HepG2 (cell line): ENCODE measurements at regions not wholly inside any gene's neighbourhood (a gene's known extent, or its start where the extent isn't known, plus 50 kb on each side); places are given as distances from the start of the nearest gene placed in this dataset.
A peak's percentile ranks its signal among the peaks of the same experiment; 100 is the strongest.

Source experiments
- ATAC-seq: fragments of 200-7000 bp; cut with Tn5 transposase; 3 replicates; pipeline ENCODE4 v1.9.1; 2020; ENCODE audit warnings: mild to moderate bottlenecking, moderate library complexity
- BruUV-seq: library from RNA; stranded (reverse); fragments of 400-500 nt; replicated peaks from 2 replicates; lab custom pipeline; 2021; lab: Mats Ljungman, UMichigan
- CTCF ChIA-PET: fragments of 300-600 bp; formaldehyde crosslinking; extraction: SDS; loops from one replicate; lab custom pipeline; 2021; ENCODE audit warnings: low total read pairs, inconsistent platforms, low intra/inter-chr PET ratio; lab: Yijun Ruan, JAX
- POLR2A ChIA-PET: fragments of 350-600 bp; sonication (Branson Sonifier 250); formaldehyde crosslinking; loops from one replicate; lab custom pipeline; 2020; ENCODE audit warnings: antibody characterized with exemption, inconsistent platforms; lab: Yijun Ruan, JAX
- DNase-seq: peaks from one replicate; pipeline ENCODE4 v3.0.0-alpha.2; 2015; ENCODE audit warnings: low spot score
- FAIRE-seq: peaks from 3 replicates; lab custom pipeline; 2011; peaks lifted over from hg19 to GRCh38; lab: Jason Lieb, UNC
- H2AFZ ChIP-seq: one replicate; pipeline ENCODE4 v1.6.1; 2011; ENCODE audit warnings: low read length, inconsistent platforms
- H3K27ac ChIP-seq: fragments of 300-600 bp; 3 replicates; pipeline ENCODE4 v1.8.0; 2011; ENCODE audit warnings: mixed run types, mild to moderate bottlenecking, mixed read lengths, low read length, inconsistent platforms; ENCODE audit not compliant: insufficient read depth; ENCODE audit errors: extremely low read length
- H3K27me3 ChIP-seq, 2 experiments: fragments of 200-600 bp in 1 of 2; 2 replicates in 1 of 2; 3 replicates in 1 of 2; pipeline versions ENCODE4 v1.6.0 to v1.8.0; 2011; ENCODE audit warnings: low read length in 2 of 2, mild to moderate bottlenecking in 2 of 2, moderate library complexity in 2 of 2, inconsistent platforms in 1 of 2; ENCODE audit not compliant: insufficient read depth in 2 of 2, control insufficient read depth in 1 of 2
- H3K36me3 ChIP-seq, 2 experiments: fragments of 200-600 bp in 1 of 2; replicated peaks in 1 of 2; 2 replicates in 1 of 2; 3 replicates in 1 of 2; pipeline versions ENCODE4 v1.5.1 to v1.8.0; 2011; ENCODE audit warnings: low read length in 2 of 2, inconsistent platforms in 1 of 2; ENCODE audit not compliant: insufficient read depth in 2 of 2, control insufficient read depth in 1 of 2
- H3K4me1 ChIP-seq: 2 replicates; pipeline ENCODE4 v1.5.1; 2012; ENCODE audit warnings: low read length, inconsistent platforms; ENCODE audit not compliant: insufficient read depth
- H3K4me2 ChIP-seq: 2 replicates; pipeline ENCODE4 v1.6.0; 2011; ENCODE audit warnings: low read depth, low read length, inconsistent platforms
- H3K4me3 ChIP-seq, 3 experiments: fragments of 200-600 bp in 1 of 3; sonication (generic), shearing (Covaris generic) in 1 of 3; replicated peaks in 1 of 3; 2 replicates each; pipeline ENCODE4 v1.5.1; 2011 to 2016; ENCODE audit warnings: low read length in 3 of 3, inconsistent platforms in 2 of 3, low read depth in 2 of 3, mild to moderate bottlenecking in 2 of 3, control low read depth in 1 of 3, mixed read lengths in 1 of 3; ENCODE audit not compliant: insufficient read depth in 1 of 3
- H3K79me2 ChIP-seq: one replicate; pipeline ENCODE4 v1.6.1; 2011; ENCODE audit warnings: low read length, inconsistent platforms; ENCODE audit not compliant: insufficient read depth
- H3K9ac ChIP-seq: 2 replicates; pipeline ENCODE4 v1.6.0; 2011; ENCODE audit warnings: mild to moderate bottlenecking, low read depth, low read length, inconsistent platforms; ENCODE audit not compliant: insufficient read depth
- H3K9me3 ChIP-seq: 2 replicates; pipeline ENCODE4 v1.5.1; 2012; ENCODE audit warnings: mild to moderate bottlenecking, low read length
- H4K20me1 ChIP-seq: 2 replicates; pipeline ENCODE4 v1.6.0; 2011; ENCODE audit warnings: inconsistent platforms, mild to moderate bottlenecking, low read length, moderate library complexity; ENCODE audit not compliant: insufficient read depth
- CSRNP2 ChIP-seq: sonication (generic); formaldehyde crosslinking; conservative IDR thresholded peaks from 2 replicates; pipeline ENCODE4 v1.8.0; 2022; ENCODE audit warnings: low read depth, missing genetic modification reagents
- ELF3 ChIP-seq: IDR thresholded peaks from 2 replicates; pipeline ENCODE4 v1.6.1; 2016; ENCODE audit warnings: missing genetic modification reagents, missing compliant biosample characterization
- FOXK1 ChIP-seq: sonication (generic); formaldehyde crosslinking; IDR thresholded peaks from 2 replicates; pipeline ENCODE4 v1.4.0; 2020; ENCODE audit warnings: low read depth, missing genetic modification reagents, borderline replicate concordance
- NCOA2 ChIP-seq: sonication (generic); formaldehyde crosslinking; IDR thresholded peaks from 2 replicates; pipeline ENCODE4 v1.8.0; 2022; ENCODE audit warnings: inconsistent platforms
- PHF5A ChIP-seq: IDR thresholded peaks from one replicate; pipeline ENCODE4 v1.6.1; 2018; ENCODE audit warnings: low read depth, missing genetic modification reagents; ENCODE audit not compliant: unreplicated experiment
- RBM39 ChIP-seq: fragments of 200-400 bp; formaldehyde crosslinking; IDR thresholded peaks from one replicate; pipeline ENCODE4 v1.6.1; 2018; ENCODE audit warnings: antibody characterized with exemption, mild to moderate bottlenecking, low read depth, low read length; ENCODE audit not compliant: poor library complexity, severe bottlenecking
- RFX1 ChIP-seq: fragments of 450-650 bp; IDR thresholded peaks from 2 replicates; pipeline ENCODE4 v1.6.1; 2017
- TFDP1 ChIP-seq: IDR thresholded peaks from 2 replicates; pipeline ENCODE4 v1.6.1; 2016; ENCODE audit warnings: missing compliant biosample characterization, missing genetic modification reagents, borderline replicate concordance
- THAP8 ChIP-seq: sonication (generic); formaldehyde crosslinking; IDR thresholded peaks from 2 replicates; pipeline ENCODE4 v1.5.1; 2020; ENCODE audit warnings: missing genetic modification reagents, mild to moderate bottlenecking, borderline replicate concordance
- ZNF121 ChIP-seq: sonication (generic); formaldehyde crosslinking; IDR thresholded peaks from 2 replicates; pipeline ENCODE4 v1.5.0; 2020; ENCODE audit warnings: mild to moderate bottlenecking, missing genetic modification reagents
- ZNF136 ChIP-seq: sonication (generic); formaldehyde crosslinking; IDR thresholded peaks from 2 replicates; pipeline ENCODE4 v1.8.1; 2022; ENCODE audit warnings: low read depth, mild to moderate bottlenecking, moderate library complexity, missing genetic modification reagents
- ZNF263 ChIP-seq: sonication (generic); formaldehyde crosslinking; IDR thresholded peaks from 2 replicates; pipeline ENCODE4 v1.4.0; 2020; ENCODE audit warnings: missing genetic modification reagents
- ZNF329 ChIP-seq: sonication (generic); formaldehyde crosslinking; IDR thresholded peaks from 2 replicates; pipeline ENCODE4 v1.9.0; 2021; ENCODE audit warnings: low read depth, mild to moderate bottlenecking, missing genetic modification reagents
- ZNF558 ChIP-seq: sonication (generic); formaldehyde crosslinking; IDR thresholded peaks from 2 replicates; pipeline ENCODE4 v1.9.0; 2022; ENCODE audit warnings: mild to moderate bottlenecking, missing genetic modification reagents, borderline replicate concordance
- ZNF569 ChIP-seq: sonication (generic); formaldehyde crosslinking; IDR thresholded peaks from 2 replicates; pipeline ENCODE4 v1.5.0; 2020; ENCODE audit warnings: mild to moderate bottlenecking, missing genetic modification reagents, moderate library complexity, borderline replicate concordance
- WGBS: methylation state at CpG from one replicate; pipeline ENCODE4 v1.1.6; 2017; ENCODE audit warnings: low lambda C conversion rate; 5-methylcytosine and 5-hydroxymethylcytosine counted together
- in situ Hi-C: cut with HindIII; loops from 2 replicates; pipeline ENCODE4 v1.10.0; 2017; ENCODE audit warnings: low pct_unique_long_range_greater_than_20kb; ENCODE audit not compliant: extremely low pct_ligation_motif_present
- intact Hi-C: fragments of 100-400 bp; cut with micrococcal nuclease; formaldehyde crosslinking; loops from one replicate; pipeline ENCODE4 v1.10.0; 2022; ENCODE audit not compliant: unreplicated experiment

GRCh38 chr15:20272422-20273184 is 269.0 kb downstream of the GOLGA6L6 start:
- 31% methylated on average over 9 of the region's 14 CpGs for WGBS
- intact Hi-C loops, result no loop called here
- no peak for TF ChIP-seq ZNF121
- TF ChIP-seq ZNF263 (CRISPR knock-in tag), result peak; percentile 52; the same call in 1 of the 2 replicates
- TF ChIP-seq, all 625 proteins: peak for 1
- BruUV-seq, result no TSS peak
- Histone ChIP-seq H3K4me1 (no peaks in the 10 kb centered on the region), H4K20me1 (no peaks in the 10 kb centered on the region), H3K4me3 (no peak overlapping the region), H3K27ac (no peak overlapping the region), H3K4me2 (no peak overlapping the region), H3K9me3 (no peaks in the 10 kb centered on the region), H3K79me2 (no peaks in the 10 kb centered on the region), H3K27me3 (no peaks in the 10 kb centered on the region), H3K9ac (no peak overlapping the region), H3K36me3 (no peaks in the 10 kb centered on the region), H2AFZ (no peak overlapping the region)
- ChIA-PET CTCF (no interaction called here), POLR2A (no interaction called here)
- in situ Hi-C loops, result no loop called here
- FAIRE-seq, result no peak
- DNase-seq, result no peak
- peak; percentile 29 for ATAC-seq

- Histone ChIP-seq H2AFZ (no peak overlapping the region), H3K79me2 (no peaks in the 10 kb centered on the region), H3K4me3 (no peak overlapping the region), H3K27me3 (no peaks in the 10 kb centered on the region), H3K27ac (no peak overlapping the region), H4K20me1 (no peaks in the 10 kb centered on the region), H3K36me3 (no peaks in the 10 kb centered on the region), H3K4me2 (no peak overlapping the region), H3K4me1 (no peaks in the 10 kb centered on the region), H3K9me3 (no peaks in the 10 kb centered on the region), H3K9ac (no peak overlapping the region)
- in situ Hi-C loops, result no loop called here
- intact Hi-C loops, result no loop called here
- CTCF ChIA-PET, result no interaction called here
- no peak for DNase-seq
- no peak for FAIRE-seq
- POLR2A ChIA-PET, result no interaction called here
- WGBS, result 11% methylated on average over 5 of the region's 5 CpGs
- no peak for ATAC-seq
- no TSS peak for BruUV-seq
- TF ChIP-seq PHF5A (CRISPR knock-in tag), result no peak
- no peak for TF ChIP-seq RFX1
- TF ChIP-seq ELF3 (CRISPR knock-in tag), result no peak
- no peak for TF ChIP-seq ZNF136 (CRISPR knock-in tag)
- TF ChIP-seq RBM39, result no peak
- TF ChIP-seq CSRNP2 (CRISPR knock-in tag), result no peak
- no peak for TF ChIP-seq ZNF569 (CRISPR knock-in tag)
- TF ChIP-seq ZNF558 (CRISPR knock-in tag), result no peak
- TF ChIP-seq FOXK1, result no peak
- TF ChIP-seq ZNF329 (CRISPR knock-in tag), result no peak
- TF ChIP-seq TFDP1 (CRISPR knock-in tag), result no peak
- no peak for TF ChIP-seq THAP8 (CRISPR knock-in tag)
- TF ChIP-seq NCOA2, result no peak
These were observed 270.0 kb downstream of the GOLGA6L6 start for GRCh38 chr15:20271647-20272046.
